H1 (cell line): ENCODE measurements at regions not wholly inside any gene's neighbourhood (a gene's known extent, or its start where the extent isn't known, plus 50 kb on each side); places are given as distances from the start of the nearest gene placed in this dataset.

Experiments
- CTCF ChIA-PET: fragments of 300-600 bp; sonication (Branson Sonifier 250); formaldehyde crosslinking; loops from one replicate; lab custom pipeline; 2021; ENCODE audit not compliant: partially characterized antibody; lab: Charles Lee
- POLR2A ChIA-PET: fragments of 300-600 bp; sonication (Branson Sonifier 250); formaldehyde crosslinking; loops from one replicate; lab custom pipeline; 2021; ENCODE audit warnings: inconsistent platforms; ENCODE audit not compliant: partially characterized antibody; lab: Charles Lee
- DNase-seq, 2 experiments: peaks; one replicate each; pipeline versions ENCODE4 v3.0.0 to v3.0.0-alpha.2; 2010 to 2022; ENCODE audit warnings: low spot score in 2 of 2, low read depth in 1 of 2, mixed read lengths in 1 of 2
- FAIRE-seq: peaks from 2 replicates; lab custom pipeline; 2011; peaks lifted over from hg19 to GRCh38; lab: Jason Lieb, UNC
- H2AFZ ChIP-seq: 2 replicates; pipeline ENCODE4 v1.8.1; 2012; ENCODE audit warnings: low read length, inconsistent platforms
- H2AK5ac ChIP-seq: 2 replicates; pipeline ENCODE4 v1.6.1; 2013; ENCODE audit warnings: low read depth, low read length
- H2BK120ac ChIP-seq: replicated peaks from 2 replicates; pipeline ENCODE3; 2013; ENCODE audit warnings: low read depth, low read length, inconsistent platforms
- H2BK12ac ChIP-seq: 2 replicates; pipeline ENCODE4 v1.6.1; 2013; ENCODE audit warnings: low read depth, low read length
- H2BK15ac ChIP-seq: 2 replicates; pipeline ENCODE4 v1.6.1; 2013; ENCODE audit warnings: low read length
- H2BK20ac ChIP-seq: 2 replicates; pipeline ENCODE4 v1.6.1; 2013; ENCODE audit warnings: low read length
- H2BK5ac ChIP-seq: 2 replicates; pipeline ENCODE4 v1.6.1; 2013; ENCODE audit warnings: low read depth, low read length
- H3K14ac ChIP-seq: 2 replicates; pipeline ENCODE4 v1.6.1; 2013; ENCODE audit warnings: inconsistent platforms; ENCODE audit not compliant: insufficient read length
- H3K18ac ChIP-seq: 2 replicates; pipeline ENCODE4 v1.6.1; 2013; ENCODE audit warnings: low read length; ENCODE audit errors: extremely low read depth
- H3K23ac ChIP-seq: 2 replicates; pipeline ENCODE4 v1.6.1; 2013; ENCODE audit warnings: inconsistent platforms; ENCODE audit not compliant: insufficient read length
- H3K23me2 ChIP-seq: 2 replicates; pipeline ENCODE4 v1.6.1; 2013; ENCODE audit warnings: low read depth, low read length
- H3K27ac ChIP-seq: 2 replicates; pipeline ENCODE4 v1.6.1; 2011; ENCODE audit warnings: low read depth, low read length, inconsistent platforms
- H3K27me3 ChIP-seq, 4 experiments: replicated peaks in 1 of 4; 1 replicate in 1 of 4; 2 replicates in 3 of 4; pipeline versions ENCODE4 v1.6.1 to v1.8.1; 2011 to 2013; ENCODE audit warnings: low read length in 3 of 4, mild to moderate bottlenecking in 3 of 4, inconsistent platforms in 2 of 4, mixed read lengths in 2 of 4, moderate library complexity in 1 of 4; ENCODE audit not compliant: control insufficient read depth in 3 of 4, insufficient read depth in 3 of 4; ENCODE audit errors: extremely low read depth in 1 of 4
- H3K36me3 ChIP-seq, 4 experiments: 2 replicates each; pipeline versions ENCODE4 v1.6.1 to v1.8.1; 2011 to 2013; ENCODE audit warnings: mild to moderate bottlenecking in 4 of 4, low read length in 3 of 4, moderate library complexity in 2 of 4, control low read depth in 1 of 4, inconsistent platforms in 1 of 4; ENCODE audit not compliant: insufficient read depth in 4 of 4, control insufficient read depth in 2 of 4
- H3K4ac ChIP-seq: replicated peaks from 2 replicates; pipeline ENCODE3; 2013; ENCODE audit warnings: low read length, low read depth, mixed read lengths, inconsistent platforms; ENCODE audit not compliant: insufficient read length
- H3K4me1 ChIP-seq, 4 experiments: replicated peaks in 1 of 4; 1 replicate in 1 of 4; 2 replicates in 3 of 4; pipeline versions ENCODE4 v1.6.1 to v1.8.1; 2011 to 2013; ENCODE audit warnings: low read length in 3 of 4, inconsistent platforms in 2 of 4, mixed read lengths in 1 of 4; ENCODE audit not compliant: insufficient read depth in 4 of 4, control insufficient read depth in 3 of 4
- H3K4me2 ChIP-seq, 2 experiments: 2 replicates each; pipeline versions ENCODE4 v1.6.1 to v1.8.1; 2011 to 2013; ENCODE audit warnings: low read depth in 2 of 2, low read length in 2 of 2, control low read depth in 1 of 2, inconsistent platforms in 1 of 2, mild to moderate bottlenecking in 1 of 2; ENCODE audit not compliant: insufficient read depth in 1 of 2
- H3K4me3 ChIP-seq, 4 experiments: fragments of 200-600, 300-600 bp in 1 of 4; sonication (generic), shearing (Covaris generic), sonication (Bioruptor Twin) in 1 of 4; 2 replicates each; pipeline versions ENCODE4 v1.5.1 to v1.8.1; 2011 to 2016; ENCODE audit warnings: low read length in 4 of 4, low read depth in 3 of 4, control low read depth in 2 of 4, inconsistent platforms in 2 of 4, mild to moderate bottlenecking in 2 of 4, mixed read lengths in 1 of 4, moderate library complexity in 1 of 4; ENCODE audit not compliant: insufficient read depth in 2 of 4; ENCODE audit errors: extremely low read depth in 1 of 4
- H3K56ac ChIP-seq: replicated peaks from 2 replicates; pipeline ENCODE3; 2013; ENCODE audit warnings: low read depth, mild to moderate bottlenecking, mixed read lengths, low read length, inconsistent platforms; ENCODE audit not compliant: insufficient read length
- H3K79me1 ChIP-seq: 2 replicates; pipeline ENCODE4 v1.6.1; 2013; ENCODE audit warnings: low read depth, low read length, control low read depth
- H3K79me2 ChIP-seq, 2 experiments: 2 replicates each; pipeline versions ENCODE4 v1.6.1 to v1.8.1; 2012 to 2013; ENCODE audit warnings: low read length in 2 of 2, mild to moderate bottlenecking in 2 of 2, inconsistent platforms in 1 of 2; ENCODE audit not compliant: insufficient read depth in 2 of 2, control insufficient read depth in 1 of 2
- H3K9ac ChIP-seq, 4 experiments: replicated peaks in 1 of 4; 1 replicate in 1 of 4; 2 replicates in 3 of 4; pipeline versions ENCODE4 v1.6.1 to v1.8.1; 2011 to 2013; ENCODE audit warnings: low read depth in 3 of 4, low read length in 3 of 4, control low read depth in 2 of 4, mild to moderate bottlenecking in 2 of 4, moderate library complexity in 2 of 4, inconsistent platforms in 1 of 4; ENCODE audit errors: extremely low read depth in 1 of 4
- H3K9me3 ChIP-seq, 2 experiments: 2 replicates each; pipeline versions ENCODE4 v1.6.1 to v1.8.1; 2012 to 2013; ENCODE audit warnings: mild to moderate bottlenecking in 2 of 2, moderate library complexity in 2 of 2, control low read depth in 1 of 2, inconsistent platforms in 1 of 2, low read depth in 1 of 2, low read length in 1 of 2, mixed read lengths in 1 of 2; ENCODE audit not compliant: insufficient read depth in 2 of 2
- H4K20me1 ChIP-seq, 2 experiments: replicated peaks in 1 of 2; 2 replicates each; pipeline versions ENCODE3 to v1.8.1; 2011 to 2013; ENCODE audit warnings: inconsistent platforms in 2 of 2, low read length in 2 of 2, mild to moderate bottlenecking in 1 of 2; ENCODE audit not compliant: insufficient read depth in 2 of 2, control insufficient read depth in 1 of 2
- H4K5ac ChIP-seq: 2 replicates; pipeline ENCODE4 v1.6.1; 2013; ENCODE audit warnings: low read length, low read depth, mixed read lengths, inconsistent platforms; ENCODE audit not compliant: insufficient read length
- H4K8ac ChIP-seq: 2 replicates; pipeline ENCODE4 v1.8.0; 2013; ENCODE audit warnings: mild to moderate bottlenecking, moderate library complexity, low read length, inconsistent platforms; ENCODE audit not compliant: insufficient read depth; ENCODE audit errors: extremely low read depth
- H4K91ac ChIP-seq: replicated peaks from 2 replicates; pipeline ENCODE3; 2013; ENCODE audit warnings: low read length, mixed read lengths, inconsistent platforms; ENCODE audit not compliant: insufficient read length
- BACH1 ChIP-seq: IDR thresholded peaks from 2 replicates; pipeline ENCODE4 v1.6.1; 2012; ENCODE audit warnings: low read length, improper control_type of control experiment
- CTBP2 ChIP-seq: IDR thresholded peaks from 2 replicates; pipeline ENCODE4 v1.7.0; 2011; ENCODE audit warnings: borderline replicate concordance, mild to moderate bottlenecking, moderate library complexity, mixed read lengths, low read length; ENCODE audit not compliant: insufficient read depth, insufficient read length
- EZH2 ChIP-seq: fragments of 200-600 bp; sonication (generic); IDR thresholded peaks from 2 replicates; pipeline ENCODE4 v1.7.1; 2012; ENCODE audit warnings: low read depth, mild to moderate bottlenecking, moderate library complexity, low read length, inconsistent platforms; ENCODE audit not compliant: severe bottlenecking
- RBBP5 ChIP-seq: IDR thresholded peaks from 2 replicates; pipeline ENCODE4 v1.7.1; 2012; ENCODE audit warnings: low read depth, mild to moderate bottlenecking, inconsistent platforms, low read length, moderate library complexity, borderline replicate concordance
- WGBS, 2 experiments: shearing (Covaris generic) in 1 of 2; methylation state at CpG; one replicate each; pipeline versions ENCODE4 v1.1.6 to v1.1.7; 2013 to 2015; ENCODE audit warnings: low lambda C conversion rate in 2 of 2, mixed read lengths in 2 of 2, inconsistent platforms in 1 of 2, low coverage in 1 of 2, missing lambda C conversion rate in 1 of 2; ENCODE audit not compliant: insufficient replicate concordance in 2 of 2, insufficient coverage in 1 of 2, insufficient read length in 1 of 2; ENCODE audit errors: extremely low coverage in 1 of 2, missing lambda C conversion rate in 1 of 2; 5-methylcytosine and 5-hydroxymethylcytosine counted together

DNA sequence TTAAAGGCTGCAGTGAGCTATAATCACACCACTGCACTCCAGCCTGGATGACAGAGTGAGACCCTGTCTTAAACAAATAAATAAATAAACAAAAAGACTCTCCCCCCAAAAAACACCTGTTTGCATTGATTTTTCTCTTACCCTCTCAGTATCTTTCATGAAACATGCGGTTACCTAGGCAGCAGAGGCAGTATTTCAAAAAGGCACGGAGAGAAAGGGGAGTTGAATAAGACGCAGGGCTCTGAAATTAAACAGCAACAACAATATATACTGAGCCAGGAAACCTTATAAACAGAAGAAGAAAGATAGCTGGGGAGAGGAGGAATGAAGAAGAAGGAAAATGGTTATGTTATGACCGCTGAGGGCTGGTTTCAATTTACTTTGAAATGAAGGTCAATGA lies 277.6 kb downstream of the BTG1 start:
- no peak overlapping the region for H2BK5ac ChIP-seq
- no peak overlapping the region for H4K91ac ChIP-seq
- DNase-seq (no peak), FAIRE-seq (no peak)
- H3K27me3 ChIP-seq: no peaks in the 10 kb centered on the region
- CTCF ChIA-PET: no interaction called here
- no peaks in the 10 kb centered on the region for H3K4me1 ChIP-seq
- no peak overlapping the region for H2AFZ ChIP-seq
- H2BK12ac ChIP-seq: no peak overlapping the region
- POLR2A ChIA-PET: interaction anchor here (0.7 kb wide), 1 partner anchor 43 kb away, joined by 3 read pairs; no protein-coding TSS in a partner anchor
- no peak for TF ChIP-seq EZH2
- TF ChIP-seq RBBP5: no peak
- no peak for TF ChIP-seq CTBP2
- no peak for TF ChIP-seq BACH1
- H2BK15ac ChIP-seq: no peak overlapping the region
- no peak overlapping the region for H2BK20ac ChIP-seq
- no peak overlapping the region for H2AK5ac ChIP-seq
- H3K9me3 ChIP-seq: 0 out of 4 replicates have a peak, but pooled peaks cover 0 to 3% of the 10 kb centered on the region in 2 experiments
- no peak overlapping the region for H3K4me3 ChIP-seq
- H3K79me2 ChIP-seq: no peaks in the 10 kb centered on the region
- H4K20me1 ChIP-seq: no peaks in the 10 kb centered on the region
- no peak overlapping the region for H3K4me2 ChIP-seq
- H3K4ac ChIP-seq: no peak overlapping the region
- H4K5ac ChIP-seq: no peak overlapping the region
- no peak overlapping the region for H3K27ac ChIP-seq
- H3K79me1 ChIP-seq: no peaks in the 10 kb centered on the region
- H3K36me3 ChIP-seq: no peaks in the 10 kb centered on the region
- no peak overlapping the region for H3K9ac ChIP-seq
- WGBS, 2 experiments: 92% methylated on average over 4 of the region's 4 CpGs; no CpG with 5 or more reads in 1 of the 2 experiments
- no peak overlapping the region for H3K18ac ChIP-seq
- H3K56ac ChIP-seq: no peak overlapping the region
- H3K23me2 ChIP-seq: no peaks in the 10 kb centered on the region
- no peak overlapping the region for H3K23ac ChIP-seq
- no peak overlapping the region for H2BK120ac ChIP-seq
- no peak overlapping the region for H4K8ac ChIP-seq
- H3K14ac ChIP-seq: no peak overlapping the region
